IPS DF 19.7 (cell line): ENCODE measurements at regions not wholly inside any gene's neighbourhood (a gene's known extent, or its start where the extent isn't known, plus 50 kb on each side); places are given as distances from the start of the nearest gene placed in this dataset.

Experiments used
- DNase-seq: peaks from one replicate; pipeline ENCODE4 v3.0.0-alpha.2; 2013; ENCODE audit warnings: low read depth, low spot score

- DNase-seq: no peak
These were observed 1087.4 kb downstream of the AGBL1 start for GRCh38 chr15:87167055-87167454.

- no peak for DNase-seq
These were observed 1076.1 kb downstream of the AGBL1 start for GRCh38 chr15:87155771-87156170.

- DNase-seq: no peak
These were observed 1075.1 kb downstream of the AGBL1 start for GRCh38 chr15:87154761-87155160.

GRCh38 chr15:87151202-87151748, 1071.6 kb downstream of the AGBL1 start:
- no peak for DNase-seq

- DNase-seq: no peak
These were observed 1066.0 kb downstream of the AGBL1 start for GRCh38 chr15:87145696-87146095.

- no peak for DNase-seq
These were observed 1065.1 kb downstream of the AGBL1 start for GRCh38 chr15:87144775-87145174.

GRCh38 chr15:87142096-87142495, 1062.4 kb downstream of the AGBL1 start:
- no peak for DNase-seq

- no peak for DNase-seq
These were observed 1055.4 kb downstream of the AGBL1 start for GRCh38 chr15:87135109-87135508.

- no peak for DNase-seq
These were observed 1054.0 kb downstream of the AGBL1 start for GRCh38 chr15:87133704-87134103.

GRCh38 chr15:87131067-87131466, 1051.4 kb downstream of the AGBL1 start:
- no peak for DNase-seq

GRCh38 chr15:87129916-87130315, 1050.2 kb downstream of the AGBL1 start:
- no peak for DNase-seq

GRCh38 chr15:87123676-87124382, 1044.2 kb downstream of the AGBL1 start:
- no peak for DNase-seq

- DNase-seq: no peak
These were observed 1041.7 kb downstream of the AGBL1 start for GRCh38 chr15:87121336-87121735.

GRCh38 chr15:87120555-87120954, 1040.9 kb downstream of the AGBL1 start:
- DNase-seq: no peak

- no peak for DNase-seq
These were observed 1039.2 kb downstream of the AGBL1 start for GRCh38 chr15:87118846-87119245.

- no peak for DNase-seq
These were observed 1038.8 kb downstream of the AGBL1 start for GRCh38 chr15:87118435-87118834.

- no peak for DNase-seq
These were observed 1036.1 kb downstream of the AGBL1 start for GRCh38 chr15:87115795-87116194.

GRCh38 chr15:87099916-87100315, 1020.2 kb downstream of the AGBL1 start:
- no peak for DNase-seq

GRCh38 chr15:87089551-87089950, 1009.9 kb downstream of the AGBL1 start:
- no peak for DNase-seq

GRCh38 chr15:87083201-87083600, 1003.5 kb downstream of the AGBL1 start:
- no peak for DNase-seq

- no peak for DNase-seq
These were observed 1002.9 kb downstream of the AGBL1 start for GRCh38 chr15:87082581-87082980.

- no peak for DNase-seq
These were observed 1000.9 kb downstream of the AGBL1 start for GRCh38 chr15:87080547-87080946.
